Right kidney (tissue), 1 donor: ENCODE measurements at regions not wholly inside any gene's neighbourhood (a gene's known extent, or its start where the extent isn't known, plus 50 kb on each side); places are given as distances from the start of the nearest gene placed in this dataset.
A peak's percentile ranks its signal among the peaks of the same experiment; 100 is the strongest.
"Not testable (repeated sequence)": the region's sequence is repeated elsewhere in the genome, so short reads cannot be mapped to it uniquely, and the experiment has no call there.

Experiments
- DNase-seq: peaks from one replicate; pipeline ENCODE4 v3.0.0-alpha.2; 2016

GRCh38 chr2:47728551-47728950, 54.4 kb upstream of the MSH6 start:
- no peak for DNase-seq

- no peak for DNase-seq
Measured at GRCh38 chr2:47727956-47728355, 55.0 kb upstream of the MSH6 start.

GRCh38 chr2:47726978-47727377, 56.0 kb upstream of the MSH6 start:
- DNase-seq: not testable (repeated sequence)

GRCh38 chr2:47725808-47726207, 57.1 kb upstream of the MSH6 start:
- no peak for DNase-seq

GRCh38 chr2:47724221-47724981, 58.5 kb upstream of the MSH6 start:
- no peak for DNase-seq

- DNase-seq: no peak
Measured at GRCh38 chr2:47721296-47721695, 61.6 kb upstream of the MSH6 start.

GRCh38 chr2:47720559-47720958, 62.4 kb upstream of the MSH6 start:
- DNase-seq: peak; percentile 10

- DNase-seq: no peak
Measured at GRCh38 chr2:47720036-47720435, 62.9 kb upstream of the MSH6 start.

- no peak for DNase-seq
Measured at GRCh38 chr2:47719099-47719498, 63.8 kb upstream of the MSH6 start.

- not testable (repeated sequence) for DNase-seq
Measured at GRCh38 chr2:47716307-47716706, 66.6 kb upstream of the MSH6 start.

- DNase-seq: no peak
Measured at GRCh38 chr2:47715552-47715951, 67.4 kb upstream of the MSH6 start.

GRCh38 chr2:47708801-47709499, 74.0 kb upstream of the MSH6 start:
- DNase-seq: no peak

GRCh38 chr2:47704287-47704686, 78.7 kb upstream of the MSH6 start:
- DNase-seq: no peak

- DNase-seq: no peak
Measured at GRCh38 chr2:47699533-47700215, 83.3 kb upstream of the MSH6 start.

GRCh38 chr2:47698436-47698972, 84.4 kb upstream of the MSH6 start:
- DNase-seq: not testable (repeated sequence)

GRCh38 chr2:47697681-47698435, 85.1 kb upstream of the MSH6 start:
- DNase-seq: not testable (repeated sequence)

- no peak for DNase-seq
Measured at GRCh38 chr2:47697000-47697601, 85.8 kb upstream of the MSH6 start.

- no peak for DNase-seq
Measured at GRCh38 chr2:47696478-47696831, 86.5 kb upstream of the MSH6 start.

GRCh38 chr2:47695800-47696477, 87.0 kb upstream of the MSH6 start:
- DNase-seq: no peak

GRCh38 chr2:47694451-47694850, 88.5 kb upstream of the MSH6 start:
- DNase-seq: not testable (repeated sequence)

- DNase-seq: not testable (repeated sequence)
Measured at GRCh38 chr2:47690706-47691325, 92.1 kb upstream of the MSH6 start.
